H1 (cell line): ENCODE measurements at regions not wholly inside any gene's neighbourhood (a gene's known extent, or its start where the extent isn't known, plus 50 kb on each side); places are given as distances from the start of the nearest gene placed in this dataset.

Experiments
- CTCF ChIA-PET: fragments of 300-600 bp; sonication (Branson Sonifier 250); formaldehyde crosslinking; loops from one replicate; lab custom pipeline; 2021; ENCODE audit not compliant: partially characterized antibody; lab: Charles Lee
- POLR2A ChIA-PET: fragments of 300-600 bp; sonication (Branson Sonifier 250); formaldehyde crosslinking; loops from one replicate; lab custom pipeline; 2021; ENCODE audit warnings: inconsistent platforms; ENCODE audit not compliant: partially characterized antibody; lab: Charles Lee
- DNase-seq, 2 experiments: peaks; one replicate each; pipeline versions ENCODE4 v3.0.0 to v3.0.0-alpha.2; 2010 to 2022; ENCODE audit warnings: low spot score in 2 of 2, low read depth in 1 of 2, mixed read lengths in 1 of 2
- FAIRE-seq: peaks from 2 replicates; lab custom pipeline; 2011; peaks lifted over from hg19 to GRCh38; lab: Jason Lieb, UNC
- H2AFZ ChIP-seq: 2 replicates; pipeline ENCODE4 v1.8.1; 2012; ENCODE audit warnings: low read length, inconsistent platforms
- H2AK5ac ChIP-seq: 2 replicates; pipeline ENCODE4 v1.6.1; 2013; ENCODE audit warnings: low read depth, low read length
- H2BK120ac ChIP-seq: replicated peaks from 2 replicates; pipeline ENCODE3; 2013; ENCODE audit warnings: low read depth, low read length, inconsistent platforms
- H2BK12ac ChIP-seq: 2 replicates; pipeline ENCODE4 v1.6.1; 2013; ENCODE audit warnings: low read depth, low read length
- H2BK15ac ChIP-seq: 2 replicates; pipeline ENCODE4 v1.6.1; 2013; ENCODE audit warnings: low read length
- H2BK20ac ChIP-seq: 2 replicates; pipeline ENCODE4 v1.6.1; 2013; ENCODE audit warnings: low read length
- H2BK5ac ChIP-seq: 2 replicates; pipeline ENCODE4 v1.6.1; 2013; ENCODE audit warnings: low read depth, low read length
- H3K14ac ChIP-seq: 2 replicates; pipeline ENCODE4 v1.6.1; 2013; ENCODE audit warnings: inconsistent platforms; ENCODE audit not compliant: insufficient read length
- H3K18ac ChIP-seq: 2 replicates; pipeline ENCODE4 v1.6.1; 2013; ENCODE audit warnings: low read length; ENCODE audit errors: extremely low read depth
- H3K23ac ChIP-seq: 2 replicates; pipeline ENCODE4 v1.6.1; 2013; ENCODE audit warnings: inconsistent platforms; ENCODE audit not compliant: insufficient read length
- H3K23me2 ChIP-seq: 2 replicates; pipeline ENCODE4 v1.6.1; 2013; ENCODE audit warnings: low read depth, low read length
- H3K27ac ChIP-seq: 2 replicates; pipeline ENCODE4 v1.6.1; 2011; ENCODE audit warnings: low read depth, low read length, inconsistent platforms
- H3K27me3 ChIP-seq, 4 experiments: replicated peaks in 1 of 4; 1 replicate in 1 of 4; 2 replicates in 3 of 4; pipeline versions ENCODE4 v1.6.1 to v1.8.1; 2011 to 2013; ENCODE audit warnings: low read length in 3 of 4, mild to moderate bottlenecking in 3 of 4, inconsistent platforms in 2 of 4, mixed read lengths in 2 of 4, moderate library complexity in 1 of 4; ENCODE audit not compliant: control insufficient read depth in 3 of 4, insufficient read depth in 3 of 4; ENCODE audit errors: extremely low read depth in 1 of 4
- H3K36me3 ChIP-seq, 4 experiments: 2 replicates each; pipeline versions ENCODE4 v1.6.1 to v1.8.1; 2011 to 2013; ENCODE audit warnings: mild to moderate bottlenecking in 4 of 4, low read length in 3 of 4, moderate library complexity in 2 of 4, control low read depth in 1 of 4, inconsistent platforms in 1 of 4; ENCODE audit not compliant: insufficient read depth in 4 of 4, control insufficient read depth in 2 of 4
- H3K4ac ChIP-seq: replicated peaks from 2 replicates; pipeline ENCODE3; 2013; ENCODE audit warnings: low read length, low read depth, mixed read lengths, inconsistent platforms; ENCODE audit not compliant: insufficient read length
- H3K4me1 ChIP-seq, 4 experiments: replicated peaks in 1 of 4; 1 replicate in 1 of 4; 2 replicates in 3 of 4; pipeline versions ENCODE4 v1.6.1 to v1.8.1; 2011 to 2013; ENCODE audit warnings: low read length in 3 of 4, inconsistent platforms in 2 of 4, mixed read lengths in 1 of 4; ENCODE audit not compliant: insufficient read depth in 4 of 4, control insufficient read depth in 3 of 4
- H3K4me2 ChIP-seq, 2 experiments: 2 replicates each; pipeline versions ENCODE4 v1.6.1 to v1.8.1; 2011 to 2013; ENCODE audit warnings: low read depth in 2 of 2, low read length in 2 of 2, control low read depth in 1 of 2, inconsistent platforms in 1 of 2, mild to moderate bottlenecking in 1 of 2; ENCODE audit not compliant: insufficient read depth in 1 of 2
- H3K4me3 ChIP-seq, 4 experiments: fragments of 200-600, 300-600 bp in 1 of 4; sonication (generic), shearing (Covaris generic), sonication (Bioruptor Twin) in 1 of 4; 2 replicates each; pipeline versions ENCODE4 v1.5.1 to v1.8.1; 2011 to 2016; ENCODE audit warnings: low read length in 4 of 4, low read depth in 3 of 4, control low read depth in 2 of 4, inconsistent platforms in 2 of 4, mild to moderate bottlenecking in 2 of 4, mixed read lengths in 1 of 4, moderate library complexity in 1 of 4; ENCODE audit not compliant: insufficient read depth in 2 of 4; ENCODE audit errors: extremely low read depth in 1 of 4
- H3K56ac ChIP-seq: replicated peaks from 2 replicates; pipeline ENCODE3; 2013; ENCODE audit warnings: low read depth, mild to moderate bottlenecking, mixed read lengths, low read length, inconsistent platforms; ENCODE audit not compliant: insufficient read length
- H3K79me1 ChIP-seq: 2 replicates; pipeline ENCODE4 v1.6.1; 2013; ENCODE audit warnings: low read depth, low read length, control low read depth
- H3K79me2 ChIP-seq, 2 experiments: 2 replicates each; pipeline versions ENCODE4 v1.6.1 to v1.8.1; 2012 to 2013; ENCODE audit warnings: low read length in 2 of 2, mild to moderate bottlenecking in 2 of 2, inconsistent platforms in 1 of 2; ENCODE audit not compliant: insufficient read depth in 2 of 2, control insufficient read depth in 1 of 2
- H3K9ac ChIP-seq, 4 experiments: replicated peaks in 1 of 4; 1 replicate in 1 of 4; 2 replicates in 3 of 4; pipeline versions ENCODE4 v1.6.1 to v1.8.1; 2011 to 2013; ENCODE audit warnings: low read depth in 3 of 4, low read length in 3 of 4, control low read depth in 2 of 4, mild to moderate bottlenecking in 2 of 4, moderate library complexity in 2 of 4, inconsistent platforms in 1 of 4; ENCODE audit errors: extremely low read depth in 1 of 4
- H3K9me3 ChIP-seq, 2 experiments: 2 replicates each; pipeline versions ENCODE4 v1.6.1 to v1.8.1; 2012 to 2013; ENCODE audit warnings: mild to moderate bottlenecking in 2 of 2, moderate library complexity in 2 of 2, control low read depth in 1 of 2, inconsistent platforms in 1 of 2, low read depth in 1 of 2, low read length in 1 of 2, mixed read lengths in 1 of 2; ENCODE audit not compliant: insufficient read depth in 2 of 2
- H4K20me1 ChIP-seq, 2 experiments: replicated peaks in 1 of 2; 2 replicates each; pipeline versions ENCODE3 to v1.8.1; 2011 to 2013; ENCODE audit warnings: inconsistent platforms in 2 of 2, low read length in 2 of 2, mild to moderate bottlenecking in 1 of 2; ENCODE audit not compliant: insufficient read depth in 2 of 2, control insufficient read depth in 1 of 2
- H4K5ac ChIP-seq: 2 replicates; pipeline ENCODE4 v1.6.1; 2013; ENCODE audit warnings: low read length, low read depth, mixed read lengths, inconsistent platforms; ENCODE audit not compliant: insufficient read length
- H4K8ac ChIP-seq: 2 replicates; pipeline ENCODE4 v1.8.0; 2013; ENCODE audit warnings: mild to moderate bottlenecking, moderate library complexity, low read length, inconsistent platforms; ENCODE audit not compliant: insufficient read depth; ENCODE audit errors: extremely low read depth
- H4K91ac ChIP-seq: replicated peaks from 2 replicates; pipeline ENCODE3; 2013; ENCODE audit warnings: low read length, mixed read lengths, inconsistent platforms; ENCODE audit not compliant: insufficient read length
- ASH2L ChIP-seq: fragments of 200-600, 300-600 bp; sonication (generic); IDR thresholded peaks from one replicate; pipeline ENCODE4 v1.7.1; 2017; ENCODE audit warnings: low read length
- ATF2 ChIP-seq: IDR thresholded peaks from 2 replicates; pipeline ENCODE4 v1.6.1; 2012; ENCODE audit warnings: low read length, inconsistent platforms
- ATF3 ChIP-seq: IDR thresholded peaks from 2 replicates; pipeline ENCODE4 v1.6.1; 2011; ENCODE audit warnings: low read depth, mild to moderate bottlenecking, low read length; ENCODE audit not compliant: insufficient read depth
- BACH1 ChIP-seq: IDR thresholded peaks from 2 replicates; pipeline ENCODE4 v1.6.1; 2012; ENCODE audit warnings: low read length, improper control_type of control experiment
- E2F6 ChIP-seq: IDR thresholded peaks from 2 replicates; pipeline ENCODE4 v1.6.1; 2012; ENCODE audit warnings: inconsistent platforms
- GTF2F1 ChIP-seq: IDR thresholded peaks from 2 replicates; pipeline ENCODE4 v1.6.1; 2012; ENCODE audit warnings: low read depth, low read length, improper control_type of control experiment, borderline replicate concordance
- HDAC6 ChIP-seq: IDR thresholded peaks from one replicate; pipeline ENCODE4 v1.7.1; 2012; ENCODE audit warnings: low read depth, mild to moderate bottlenecking, inconsistent platforms, low read length, moderate library complexity
- NANOG ChIP-seq: IDR thresholded peaks from 2 replicates; pipeline ENCODE4 v1.6.1; 2011; ENCODE audit warnings: low read length, low read depth, mild to moderate bottlenecking, inconsistent platforms; ENCODE audit not compliant: insufficient read depth, poor library complexity, severe bottlenecking
- SP1 ChIP-seq: IDR thresholded peaks from 2 replicates; pipeline ENCODE4 v1.6.1; 2011; ENCODE audit warnings: low read depth, low read length
- YY1 ChIP-seq: IDR thresholded peaks from 2 replicates; pipeline ENCODE4 v1.6.1; 2011; ENCODE audit warnings: low read depth, mild to moderate bottlenecking, low read length
- WGBS, 2 experiments: shearing (Covaris generic) in 1 of 2; methylation state at CpG; one replicate each; pipeline versions ENCODE4 v1.1.6 to v1.1.7; 2013 to 2015; ENCODE audit warnings: low lambda C conversion rate in 2 of 2, mixed read lengths in 2 of 2, inconsistent platforms in 1 of 2, low coverage in 1 of 2, missing lambda C conversion rate in 1 of 2; ENCODE audit not compliant: insufficient replicate concordance in 2 of 2, insufficient coverage in 1 of 2, insufficient read length in 1 of 2; ENCODE audit errors: extremely low coverage in 1 of 2, missing lambda C conversion rate in 1 of 2; 5-methylcytosine and 5-hydroxymethylcytosine counted together

DNA sequence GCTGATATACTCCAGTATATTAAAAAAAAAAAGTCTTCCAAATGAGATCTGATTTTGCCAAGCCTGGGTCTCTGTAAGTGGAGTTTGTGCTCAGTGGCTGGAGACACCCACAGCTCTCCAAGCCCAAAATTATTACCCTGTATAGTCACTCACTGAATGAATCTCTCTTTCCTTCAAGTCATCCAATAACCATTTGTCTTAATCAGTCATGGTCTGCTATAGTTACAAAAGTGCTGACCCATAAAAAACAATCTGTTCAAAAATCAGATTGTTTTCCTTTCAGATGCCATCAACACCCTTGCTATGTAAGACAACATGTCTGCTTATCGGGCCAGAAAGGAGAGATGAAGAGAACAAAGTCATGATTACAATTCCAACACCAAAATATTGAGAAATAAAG, 159.4 kb upstream of the FST start:
- H2BK120ac ChIP-seq, result no peak overlapping the region
- CTCF ChIA-PET, result interaction anchor here (1.4 to 4.1 kb wide), 2 partner anchors 9 to 42 kb away, joined by 3 to 18 read pairs; no protein-coding TSS in a partner anchor
- WGBS, 2 experiments, result 96% methylated on average over 1 of the region's 1 CpG; no CpG with 5 or more reads in 1 of the 2 experiments

More for the DNA sequence above, 159.4 kb upstream of the FST start:
- DNase-seq (no peak), FAIRE-seq (no peak)
- Histone ChIP-seq H4K91ac (no peak overlapping the region), H3K4ac (no peak overlapping the region), H3K9me3 (no peaks in the 10 kb centered on the region), H3K23ac (no peak overlapping the region), H3K4me3 (no peak overlapping the region), H3K79me2 (no peaks in the 10 kb centered on the region), H3K18ac (no peak overlapping the region), H2BK15ac (no peak overlapping the region), H3K56ac (no peak overlapping the region), H3K9ac (no peak overlapping the region), H2AK5ac (no peak overlapping the region), H4K8ac (no peak overlapping the region), H3K14ac (no peak overlapping the region), H3K36me3 (no peaks in the 10 kb centered on the region), H3K27ac (no peak overlapping the region), H2BK5ac (no peak overlapping the region), H3K79me1 (no peaks in the 10 kb centered on the region), H2BK20ac (no peak overlapping the region), H2BK12ac (no peak overlapping the region), H3K4me1 (no peaks in the 10 kb centered on the region), H3K27me3 (peaks cover 0 to 1% (median 0%) of the 10 kb centered on the region in 4 experiments; a peak in 1 of 7 replicates), H3K4me2 (no peak overlapping the region), H3K23me2 (no peaks in the 10 kb centered on the region), H4K5ac (no peak overlapping the region), H2AFZ (no peak overlapping the region), H4K20me1 (no peaks in the 10 kb centered on the region)
- no peak for TF ChIP-seq ATF3
- TF ChIP-seq BACH1, result no peak
- TF ChIP-seq E2F6, result no peak
- TF ChIP-seq SP1, result no peak
- TF ChIP-seq HDAC6, result no peak
- no peak for TF ChIP-seq YY1
- TF ChIP-seq ASH2L, result no peak
- no peak for TF ChIP-seq NANOG
- no peak for TF ChIP-seq GTF2F1
- no peak for TF ChIP-seq ATF2
- POLR2A ChIA-PET, result no interaction called here
